Neural cell (in vitro differentiated cells): ENCODE measurements at regions not wholly inside any gene's neighbourhood (a gene's known extent, or its start where the extent isn't known, plus 50 kb on each side); places are given as distances from the start of the nearest gene placed in this dataset.
"Not testable (repeated sequence)": the region's sequence is repeated elsewhere in the genome, so short reads cannot be mapped to it uniquely, and the experiment has no call there.

Experiments used
- H2AFZ ChIP-seq: fragments of 200-600, 300-800 bp; sonication (generic), shearing (Covaris generic); 2 replicates; pipeline ENCODE4 v1.6.0; 2014; ENCODE audit warnings: low read depth, mild to moderate bottlenecking, antibody characterized with exemption, low read length, moderate library complexity
- H3F3A ChIP-seq: fragments of 200-600 bp; shearing (Covaris generic); 2 replicates; pipeline ENCODE4 v1.6.1; 2016; ENCODE audit warnings: mild to moderate bottlenecking, moderate library complexity, mixed read lengths, antibody characterized with exemption, low read length; ENCODE audit not compliant: insufficient read depth, poor library complexity, severe bottlenecking
- H3K27ac ChIP-seq: fragments of 200-600, 300-800 bp; sonication (generic), shearing (Covaris generic); 2 replicates; pipeline ENCODE4 v1.5.1; 2014; ENCODE audit warnings: mild to moderate bottlenecking, low read length, moderate library complexity
- H3K27me3 ChIP-seq: fragments of 300-800, 200-600 bp; sonication (generic), shearing (Covaris generic); 2 replicates; pipeline ENCODE4 v1.6.0; 2014; ENCODE audit warnings: mild to moderate bottlenecking, low read depth, low read length, moderate library complexity; ENCODE audit not compliant: insufficient read depth
- H3K36me3 ChIP-seq: fragments of 300-800, 200-600 bp; sonication (generic), shearing (Covaris generic); 2 replicates; pipeline ENCODE4 v1.5.1; 2014; ENCODE audit warnings: mild to moderate bottlenecking, antibody characterized with exemption, low read length, moderate library complexity; ENCODE audit not compliant: insufficient read depth
- H3K4me2 ChIP-seq: fragments of 300-800, 200-600 bp; sonication (generic), shearing (Covaris generic); 2 replicates; pipeline ENCODE4 v1.6.0; 2014; ENCODE audit warnings: mild to moderate bottlenecking, low read length
- H3K4me3 ChIP-seq: fragments of 300-800, 200-600 bp; sonication (generic), shearing (Covaris generic); 2 replicates; pipeline ENCODE4 v1.5.1; 2014; ENCODE audit warnings: mild to moderate bottlenecking, low read length, moderate library complexity
- H3K79me2 ChIP-seq: fragments of 200-600 bp; shearing (Covaris generic); replicated peaks from 2 replicates; pipeline ENCODE4 v1.6.0; 2014; ENCODE audit warnings: mild to moderate bottlenecking, low read length, moderate library complexity; ENCODE audit not compliant: insufficient read depth
- H3K9ac ChIP-seq: fragments of 300-800, 200-600 bp; sonication (generic), shearing (Covaris generic); 2 replicates; pipeline ENCODE4 v1.6.1; 2016; ENCODE audit warnings: mild to moderate bottlenecking, low read length, mixed read lengths
- H3K9me2 ChIP-seq: fragments of 200-600 bp; shearing (Covaris generic); 2 replicates; pipeline ENCODE4 v1.6.1; 2016; ENCODE audit warnings: mild to moderate bottlenecking, low read length, mixed read lengths; ENCODE audit not compliant: insufficient read depth
- H3K9me3 ChIP-seq: fragments of 200-600, 300-800 bp; sonication (generic), shearing (Covaris generic); 2 replicates; pipeline ENCODE4 v1.6.1; 2016; ENCODE audit warnings: mild to moderate bottlenecking, mixed run types, low read length, moderate library complexity, mixed read lengths
- H4K20me1 ChIP-seq: fragments of 200-600 bp; shearing (Covaris generic); 2 replicates; pipeline ENCODE4 v1.6.1; 2016; ENCODE audit warnings: mild to moderate bottlenecking, mixed run types; ENCODE audit not compliant: insufficient read depth
- EP300 ChIP-seq: fragments of 450-650 bp; conservative IDR thresholded peaks from 2 replicates; pipeline ENCODE4 v1.6.1; 2014; ENCODE audit warnings: antibody characterized with exemption, mild to moderate bottlenecking, moderate library complexity; ENCODE audit not compliant: poor library complexity, severe bottlenecking
- EZH2 ChIP-seq: fragments of 200-600, 300-800 bp; shearing (Covaris generic), sonication (generic); IDR thresholded peaks from 2 replicates; pipeline ENCODE4 v1.6.1; 2014; ENCODE audit warnings: antibody characterized with exemption, low read length, borderline replicate concordance, mild to moderate bottlenecking; ENCODE audit not compliant: insufficient read depth, poor library complexity, severe bottlenecking
- MXI1 ChIP-seq: fragments of 450-650 bp; conservative IDR thresholded peaks from 2 replicates; pipeline ENCODE4 v1.6.1; 2014; ENCODE audit warnings: antibody characterized with exemption, mild to moderate bottlenecking; ENCODE audit not compliant: poor library complexity, severe bottlenecking
- POLR2AphosphoS5 ChIP-seq: IDR thresholded peaks from 2 replicates; pipeline ENCODE4 v1.6.1; 2012
- RAD21 ChIP-seq: fragments of 450-650 bp; conservative IDR thresholded peaks from 2 replicates; pipeline ENCODE4 v1.6.1; 2014; ENCODE audit warnings: antibody characterized with exemption, mild to moderate bottlenecking, moderate library complexity
- REST ChIP-seq: IDR thresholded peaks from 2 replicates; pipeline ENCODE4 v1.6.1; 2012; ENCODE audit warnings: borderline replicate concordance
- SMC3 ChIP-seq: fragments of 450-650 bp; conservative IDR thresholded peaks from 2 replicates; pipeline ENCODE4 v1.6.1; 2014; ENCODE audit warnings: antibody characterized with exemption, mild to moderate bottlenecking, moderate library complexity; ENCODE audit not compliant: poor library complexity
- TAF1 ChIP-seq: IDR thresholded peaks from 2 replicates; pipeline ENCODE4 v1.6.1; 2012; ENCODE audit warnings: low read depth
- TF ChIP-seq, protein P1 (sequence below): fragments of 450-650 bp; IDR thresholded peaks from 2 replicates; pipeline ENCODE4 v1.5.1; 2014; ENCODE audit warnings: antibody characterized with exemption, mild to moderate bottlenecking, moderate library complexity; ENCODE audit not compliant: poor library complexity, severe bottlenecking

- TF ChIP-seq RAD21 (no peak), MXI1 (no peak), REST (no peak), EP300 (no peak), SMC3 (no peak), EZH2 (no peak), POLR2AphosphoS5 (no peak), TAF1 (no peak)
- TF ChIP-seq, protein P1, sequence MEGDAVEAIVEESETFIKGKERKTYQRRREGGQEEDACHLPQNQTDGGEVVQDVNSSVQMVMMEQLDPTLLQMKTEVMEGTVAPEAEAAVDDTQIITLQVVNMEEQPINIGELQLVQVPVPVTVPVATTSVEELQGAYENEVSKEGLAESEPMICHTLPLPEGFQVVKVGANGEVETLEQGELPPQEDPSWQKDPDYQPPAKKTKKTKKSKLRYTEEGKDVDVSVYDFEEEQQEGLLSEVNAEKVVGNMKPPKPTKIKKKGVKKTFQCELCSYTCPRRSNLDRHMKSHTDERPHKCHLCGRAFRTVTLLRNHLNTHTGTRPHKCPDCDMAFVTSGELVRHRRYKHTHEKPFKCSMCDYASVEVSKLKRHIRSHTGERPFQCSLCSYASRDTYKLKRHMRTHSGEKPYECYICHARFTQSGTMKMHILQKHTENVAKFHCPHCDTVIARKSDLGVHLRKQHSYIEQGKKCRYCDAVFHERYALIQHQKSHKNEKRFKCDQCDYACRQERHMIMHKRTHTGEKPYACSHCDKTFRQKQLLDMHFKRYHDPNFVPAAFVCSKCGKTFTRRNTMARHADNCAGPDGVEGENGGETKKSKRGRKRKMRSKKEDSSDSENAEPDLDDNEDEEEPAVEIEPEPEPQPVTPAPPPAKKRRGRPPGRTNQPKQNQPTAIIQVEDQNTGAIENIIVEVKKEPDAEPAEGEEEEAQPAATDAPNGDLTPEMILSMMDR, result no peak
- H3K27ac ChIP-seq, result no peak overlapping the region
- no peak overlapping the region for H3K9ac ChIP-seq
Measured at GRCh38 chr15:72844067-72844466, 60.5 kb upstream of the ADPGK start.

DNA sequence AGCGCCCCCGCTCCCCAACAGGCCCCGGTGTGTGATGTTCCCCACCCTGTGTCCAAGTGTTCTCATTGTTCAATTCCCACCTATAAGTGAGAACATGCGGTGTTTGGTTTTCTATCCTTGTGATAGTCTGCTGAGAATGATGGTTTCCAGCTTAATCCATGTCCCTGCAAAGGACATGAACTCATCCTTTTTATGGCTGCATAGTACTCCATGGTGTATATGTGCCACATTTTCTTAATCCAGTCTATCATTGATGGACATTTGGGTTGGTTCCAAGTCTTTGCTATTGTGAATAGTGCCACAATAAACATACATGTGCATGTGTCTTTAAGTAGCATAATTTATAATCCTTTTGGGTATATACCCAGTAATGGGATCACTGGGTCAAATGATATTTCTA lies 59.8 kb upstream of the ADPGK start:
- H3K36me3 ChIP-seq, H3K4me2 ChIP-seq, H3K9me2 ChIP-seq, H2AFZ ChIP-seq, H4K20me1 ChIP-seq, H3K9me3 ChIP-seq, H3K27me3 ChIP-seq, H3K4me3 ChIP-seq, H3K9ac ChIP-seq, H3K79me2 ChIP-seq, H3F3A ChIP-seq, H3K27ac ChIP-seq: not testable (repeated sequence)

More at GRCh38 chr15:72844067-72844466, 60.5 kb upstream of the ADPGK start:
- H4K20me1 ChIP-seq, result no peaks in the 10 kb centered on the region
- no peak overlapping the region for H3K4me3 ChIP-seq
- no peaks in the 10 kb centered on the region for H3F3A ChIP-seq
- H3K9me3 ChIP-seq, result no peaks in the 10 kb centered on the region
- H2AFZ ChIP-seq, result no peak overlapping the region
- no peaks in the 10 kb centered on the region for H3K27me3 ChIP-seq
- H3K36me3 ChIP-seq, result no peaks in the 10 kb centered on the region
- H3K9me2 ChIP-seq, result no peaks in the 10 kb centered on the region
- H3K79me2 ChIP-seq, result no peaks in the 10 kb centered on the region
- H3K4me2 ChIP-seq, result no peak overlapping the region

DNA sequence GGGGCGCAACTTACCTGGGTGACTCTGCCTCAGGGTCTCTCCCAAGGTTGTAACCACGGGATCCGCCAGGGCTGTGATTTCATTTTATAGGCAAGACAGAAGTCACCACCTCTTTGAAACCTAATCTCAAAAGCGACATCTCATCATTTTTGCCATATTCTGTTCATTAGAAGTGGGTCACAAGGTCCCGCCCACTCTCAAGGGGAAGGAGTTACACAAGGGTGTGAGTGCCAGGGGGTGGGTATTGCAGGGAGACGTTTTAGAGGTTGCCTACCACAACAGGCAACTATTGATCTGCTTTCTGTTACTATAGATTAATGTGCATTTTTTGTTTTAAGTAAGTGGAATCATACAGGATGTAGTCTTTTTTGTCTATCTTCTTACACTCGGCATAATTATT lies 56.6 kb upstream of the ADPGK start:
- H3K9ac ChIP-seq, result no peak overlapping the region
- no peaks in the 10 kb centered on the region for H4K20me1 ChIP-seq
- no peaks in the 10 kb centered on the region for H3K9me2 ChIP-seq
- H3K36me3 ChIP-seq, result no peaks in the 10 kb centered on the region
- TF ChIP-seq REST (no peak), POLR2AphosphoS5 (no peak), RAD21 (no peak), EZH2 (no peak), TAF1 (no peak), MXI1 (no peak), EP300 (no peak), SMC3 (no peak)
- TF ChIP-seq, protein P1, result no peak
- no peaks in the 10 kb centered on the region for H3F3A ChIP-seq
- H2AFZ ChIP-seq, result no peak overlapping the region
- H3K4me3 ChIP-seq, result no peak overlapping the region
- no peaks in the 10 kb centered on the region for H3K27me3 ChIP-seq
- no peak overlapping the region for H3K27ac ChIP-seq
- H3K9me3 ChIP-seq, result no peaks in the 10 kb centered on the region
- H3K4me2 ChIP-seq, result no peak overlapping the region
- no peaks in the 10 kb centered on the region for H3K79me2 ChIP-seq
